HCT116 (cell line): ENCODE measurements at regions not wholly inside any gene's neighbourhood (a gene's known extent, or its start where the extent isn't known, plus 50 kb on each side); places are given as distances from the start of the nearest gene placed in this dataset.

ENCODE experiments used
- ATAC-seq: fragments of 200-7000 bp; cut with Tn5 transposase; 2 replicates; pipeline ENCODE4 v1.9.1; 2020; ENCODE audit warnings: mild to moderate bottlenecking, moderate library complexity
- BruUV-seq: library from RNA; stranded (reverse); fragments of 400-500 nt; replicated peaks from 2 replicates; lab custom pipeline; 2021; lab: Mats Ljungman, UMichigan
- CTCF ChIA-PET: fragments of 300-600 bp; sonication (Branson Sonifier 250); formaldehyde crosslinking; loops from one replicate; lab custom pipeline; 2021; ENCODE audit warnings: antibody characterized with exemption; lab: Charles Lee
- POLR2A ChIA-PET: fragments of 300-600, 350-600 bp; sonication (Branson Sonifier 250); formaldehyde crosslinking; loops from one replicate; lab custom pipeline; 2021; ENCODE audit warnings: antibody characterized with exemption; lab: Charles Lee
- RAD21 ChIA-PET, 2 experiments: fragments of 300-600 bp; sonication (Branson Sonifier 250); formaldehyde crosslinking; loops; one replicate each; lab custom pipeline; 2023; ENCODE audit warnings: low total read pairs in 2 of 2; ENCODE audit not compliant: uncharacterized antibody in 2 of 2, unreplicated experiment in 2 of 2, low non-redundant PET in 1 of 2; lab: Charles Lee
- DNase-seq: peaks from one replicate; pipeline ENCODE4 v3.0.0-alpha.2; 2010; ENCODE audit warnings: low read depth, low spot score
- H2AFZ ChIP-seq: fragments of 200-600 bp; shearing (Covaris generic), sonication (generic); 2 replicates; pipeline ENCODE4 v1.6.1; 2017; ENCODE audit warnings: low read depth, mixed run types, mixed read lengths, antibody characterized with exemption, low read length; ENCODE audit not compliant: poor library complexity, severe bottlenecking
- H3K27ac ChIP-seq: 2 replicates; pipeline ENCODE4 v1.5.1; 2012; ENCODE audit warnings: low read depth, low read length
- H3K27me3 ChIP-seq: fragments of 200-600 bp; sonication (generic); 2 replicates; pipeline ENCODE4 v1.6.1; 2016; ENCODE audit warnings: mixed run types, low read length, mixed read lengths; ENCODE audit not compliant: insufficient read depth
- H3K36me3 ChIP-seq, 2 experiments: fragments of 200-500 bp in 1 of 2; fragments of 200-600 bp in 1 of 2; sonication (Bioruptor generic) in 1 of 2; sonication (generic) in 1 of 2; 2 replicates each; pipeline versions ENCODE4 v1.5.1 to v1.6.1; 2014 to 2016; ENCODE audit warnings: low read length in 2 of 2, inconsistent platforms in 1 of 2, mixed read lengths in 1 of 2, mixed run types in 1 of 2; ENCODE audit not compliant: insufficient read depth in 2 of 2, control insufficient read depth in 1 of 2
- H3K4me1 ChIP-seq, 2 experiments: fragments of 200-600 bp in 1 of 2; sonication (generic) in 1 of 2; 2 replicates each; pipeline versions ENCODE4 v1.5.1 to v1.6.1; 2012 to 2017; ENCODE audit warnings: low read length in 2 of 2, inconsistent platforms in 1 of 2, mild to moderate bottlenecking in 1 of 2, mixed read lengths in 1 of 2, mixed run types in 1 of 2, moderate library complexity in 1 of 2; ENCODE audit not compliant: insufficient read depth in 2 of 2, control insufficient read depth in 1 of 2
- H3K4me2 ChIP-seq: fragments of 200-600 bp; sonication (generic); 2 replicates; pipeline ENCODE4 v1.6.1; 2017; ENCODE audit warnings: mixed run types, low read length, mixed read lengths
- H3K4me3 ChIP-seq, 2 experiments: fragments of 200-600 bp in 1 of 2; sonication (generic) in 1 of 2; replicated peaks in 1 of 2; 2 replicates each; pipeline ENCODE4 v1.5.1; 2011 to 2016; ENCODE audit warnings: low read length in 2 of 2, control low read depth in 1 of 2, low read depth in 1 of 2, mild to moderate bottlenecking in 1 of 2, mixed read lengths in 1 of 2, mixed run types in 1 of 2
- H3K79me2 ChIP-seq: fragments of 200-600 bp; sonication (generic); 2 replicates; pipeline ENCODE4 v1.6.1; 2017; ENCODE audit warnings: mild to moderate bottlenecking, mixed run types, low read length, moderate library complexity, mixed read lengths; ENCODE audit not compliant: insufficient read depth
- H3K9ac ChIP-seq: fragments of 200-600 bp; sonication (generic); 2 replicates; pipeline ENCODE4 v1.6.1; 2016; ENCODE audit warnings: low read length, mixed read lengths
- H3K9me2 ChIP-seq: fragments of 200-600 bp; sonication (generic), shearing (Covaris generic); 2 replicates; pipeline ENCODE4 v1.6.1; 2017; ENCODE audit warnings: mixed run types, mild to moderate bottlenecking, moderate library complexity; ENCODE audit not compliant: insufficient read depth
- H3K9me3 ChIP-seq, 2 experiments: fragments of 200-500 bp in 1 of 2; fragments of 200-600 bp in 1 of 2; sonication (Bioruptor generic) in 1 of 2; sonication (generic) in 1 of 2; 2 replicates each; pipeline ENCODE4 v1.6.1; 2014 to 2017; ENCODE audit warnings: low read length in 2 of 2, mixed read lengths in 2 of 2, inconsistent platforms in 1 of 2, low read depth in 1 of 2, mild to moderate bottlenecking in 1 of 2, mixed run types in 1 of 2, moderate library complexity in 1 of 2; ENCODE audit not compliant: control insufficient read depth in 1 of 2, insufficient read depth in 1 of 2
- H4K20me1 ChIP-seq: fragments of 200-600 bp; sonication (generic), shearing (Covaris generic); 2 replicates; pipeline ENCODE4 v1.6.1; 2017; ENCODE audit warnings: mixed run types, mild to moderate bottlenecking, moderate library complexity; ENCODE audit not compliant: insufficient read depth
- CBX3 ChIP-seq: IDR thresholded peaks from 2 replicates; pipeline ENCODE4 v1.6.1; 2012; ENCODE audit warnings: low read depth
- CEBPB ChIP-seq: IDR thresholded peaks from 2 replicates; pipeline ENCODE4 v1.6.1; 2012; ENCODE audit warnings: low read depth
- CTCF ChIP-seq, 3 experiments: fragments of 200-600 bp in 1 of 3; sonication (generic) in 1 of 3; IDR thresholded peaks in 2 of 3; conservative IDR thresholded peaks in 1 of 3; 2 replicates each; pipeline ENCODE4 v1.5.1; 2012 to 2017; ENCODE audit warnings: low read depth in 2 of 3, low read length in 2 of 3, antibody characterized with exemption in 1 of 3, borderline replicate concordance in 1 of 3, control low read depth in 1 of 3, mild to moderate bottlenecking in 1 of 3, mixed read lengths in 1 of 3, mixed run types in 1 of 3, moderate library complexity in 1 of 3; ENCODE audit not compliant: insufficient read depth in 1 of 3
- EGR1 ChIP-seq: IDR thresholded peaks from 2 replicates; pipeline ENCODE4 v1.6.1; 2012; ENCODE audit warnings: low read depth
- ELF1 ChIP-seq: IDR thresholded peaks from 2 replicates; pipeline ENCODE4 v1.6.1; 2012; ENCODE audit warnings: low read depth, borderline replicate concordance
- EZH2phosphoT487 ChIP-seq: fragments of 200-600 bp; IDR thresholded peaks from 2 replicates; pipeline ENCODE4 v1.6.1; 2018; ENCODE audit warnings: antibody characterized with exemption, borderline replicate concordance
- FOSL1 ChIP-seq: IDR thresholded peaks from 2 replicates; pipeline ENCODE4 v1.6.1; 2012; ENCODE audit warnings: low read depth
- JUND ChIP-seq: IDR thresholded peaks from 2 replicates; pipeline ENCODE4 v1.6.1; 2012
- POLR2A ChIP-seq: IDR thresholded peaks from 2 replicates; pipeline ENCODE4 v1.7.0; 2011; ENCODE audit warnings: borderline replicate concordance; ENCODE audit not compliant: insufficient read depth, insufficient read length; ENCODE audit errors: extremely low read depth
- POLR2AphosphoS5 ChIP-seq: IDR thresholded peaks from 2 replicates; pipeline ENCODE4 v1.6.1; 2011; ENCODE audit warnings: mild to moderate bottlenecking, low read depth, low read length, moderate library complexity
- RAD21 ChIP-seq: IDR thresholded peaks from 2 replicates; pipeline ENCODE4 v1.6.1; 2012; ENCODE audit warnings: low read depth, mild to moderate bottlenecking
- SRF ChIP-seq: IDR thresholded peaks from 2 replicates; pipeline ENCODE4 v1.6.1; 2012; ENCODE audit warnings: low read depth
- TCF7L2 ChIP-seq: IDR thresholded peaks from 2 replicates; pipeline ENCODE4 v1.7.0; 2011; ENCODE audit warnings: borderline replicate concordance, inconsistent platforms; ENCODE audit not compliant: insufficient read depth, insufficient read length; ENCODE audit errors: extremely low read depth
- YY1 ChIP-seq: IDR thresholded peaks from 2 replicates; pipeline ENCODE4 v1.6.1; 2011; ENCODE audit warnings: low read length, low read depth, moderate library complexity, mild to moderate bottlenecking; ENCODE audit not compliant: insufficient replicate concordance; ENCODE audit errors: extremely low read depth
- ZFX ChIP-seq: fragments of 450-650 bp; IDR thresholded peaks from 2 replicates; pipeline ENCODE4 v1.6.1; 2017
- ZNF274 ChIP-seq: fragments of 200-500 bp; sonication (Bioruptor generic); IDR thresholded peaks from 2 replicates; pipeline ENCODE4 v1.6.1; 2014; ENCODE audit warnings: mild to moderate bottlenecking, low read depth, low read length, inconsistent platforms
- intact Hi-C: fragments of 100-400 bp; cut with micrococcal nuclease; formaldehyde crosslinking; loops from 2 replicates; pipeline ENCODE4 v1.10.0; 2022
- TF ChIP-seq, protein P1 (sequence below): IDR thresholded peaks from 2 replicates; pipeline ENCODE4 v1.6.1; 2011; ENCODE audit warnings: mild to moderate bottlenecking, low read length, moderate library complexity; ENCODE audit not compliant: insufficient replicate concordance; ENCODE audit errors: extremely low read depth
- TF ChIP-seq, protein P2 (sequence below): IDR thresholded peaks from 2 replicates; pipeline ENCODE4 v1.6.1; 2012
- TF ChIP-seq, protein P3 (sequence below): IDR thresholded peaks from 2 replicates; pipeline ENCODE4 v1.6.1; 2012

GRCh38 chr5:58224221-58224620 is 235.7 kb downstream of the PLK2 start (continued):
- TF ChIP-seq CTCF (IDR thresholded peaks at IDR 0.05 in 2 of 3, conservative IDR thresholded peaks at IDR 0.05 in 1 of 3; ENCODE audit: borderline replicate concordance in 1 of 3, insufficient read depth in 1 of 3, low read depth in 2 of 3, low read length in 2 of 3) = no peak
- no peak for TF ChIP-seq TCF7L2
- TF ChIP-seq, protein P1, sequence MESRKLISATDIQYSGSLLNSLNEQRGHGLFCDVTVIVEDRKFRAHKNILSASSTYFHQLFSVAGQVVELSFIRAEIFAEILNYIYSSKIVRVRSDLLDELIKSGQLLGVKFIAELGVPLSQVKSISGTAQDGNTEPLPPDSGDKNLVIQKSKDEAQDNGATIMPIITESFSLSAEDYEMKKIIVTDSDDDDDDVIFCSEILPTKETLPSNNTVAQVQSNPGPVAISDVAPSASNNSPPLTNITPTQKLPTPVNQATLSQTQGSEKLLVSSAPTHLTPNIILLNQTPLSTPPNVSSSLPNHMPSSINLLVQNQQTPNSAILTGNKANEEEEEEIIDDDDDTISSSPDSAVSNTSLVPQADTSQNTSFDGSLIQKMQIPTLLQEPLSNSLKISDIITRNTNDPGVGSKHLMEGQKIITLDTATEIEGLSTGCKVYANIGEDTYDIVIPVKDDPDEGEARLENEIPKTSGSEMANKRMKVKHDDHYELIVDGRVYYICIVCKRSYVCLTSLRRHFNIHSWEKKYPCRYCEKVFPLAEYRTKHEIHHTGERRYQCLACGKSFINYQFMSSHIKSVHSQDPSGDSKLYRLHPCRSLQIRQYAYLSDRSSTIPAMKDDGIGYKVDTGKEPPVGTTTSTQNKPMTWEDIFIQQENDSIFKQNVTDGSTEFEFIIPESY = no peak
- TF ChIP-seq, protein P2, sequence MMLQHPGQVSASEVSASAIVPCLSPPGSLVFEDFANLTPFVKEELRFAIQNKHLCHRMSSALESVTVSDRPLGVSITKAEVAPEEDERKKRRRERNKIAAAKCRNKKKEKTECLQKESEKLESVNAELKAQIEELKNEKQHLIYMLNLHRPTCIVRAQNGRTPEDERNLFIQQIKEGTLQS = no peak
- no peak for TF ChIP-seq ZFX
- no peak for TF ChIP-seq POLR2AphosphoS5
- TF ChIP-seq, all 23 proteins: peak for 0

DNA sequence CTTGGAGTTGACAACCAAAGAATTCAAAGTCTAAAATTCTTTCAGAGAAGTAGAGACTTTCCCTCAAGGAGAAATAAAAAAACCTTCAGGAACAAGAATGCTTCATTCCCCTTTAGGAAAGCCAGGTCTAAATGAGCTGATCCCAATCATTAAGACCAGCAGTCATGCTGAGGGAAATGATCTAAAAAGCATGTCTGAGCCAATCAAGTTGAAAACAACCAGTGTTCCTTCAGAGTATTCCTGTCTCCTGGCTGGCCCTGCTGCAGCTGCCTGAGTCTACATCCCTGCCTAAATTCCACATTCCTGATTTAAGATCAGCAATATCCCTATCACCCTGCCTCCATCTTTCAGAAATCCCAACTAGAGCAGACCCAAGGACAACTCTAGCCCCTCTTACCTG is 244.5 kb downstream of the PLK2 start:
- H3K27me3 ChIP-seq = no peaks in the 10 kb centered on the region
- no peaks in the 10 kb centered on the region for H4K20me1 ChIP-seq
- H3K4me2 ChIP-seq = no peak overlapping the region
- H3K27ac ChIP-seq = no peak overlapping the region
- H3K9ac ChIP-seq = no peak overlapping the region
- no peaks in the 10 kb centered on the region for H3K4me1 ChIP-seq
- CTCF ChIA-PET = no interaction called here
- no peak for DNase-seq
- no peaks in the 10 kb centered on the region for H3K36me3 ChIP-seq
- no peak overlapping the region for H3K4me3 ChIP-seq
- H3K79me2 ChIP-seq = no peaks in the 10 kb centered on the region
- BruUV-seq = no TSS peak
- intact Hi-C loops = no loop called here
- no peak overlapping the region for H2AFZ ChIP-seq
- RAD21 ChIA-PET = no interaction called here
- no peak for ATAC-seq
- POLR2A ChIA-PET = no interaction called here
- no peaks in the 10 kb centered on the region for H3K9me2 ChIP-seq
- no peaks in the 10 kb centered on the region for H3K9me3 ChIP-seq
- TF ChIP-seq JUND (no peak), SRF (no peak), POLR2AphosphoS5 (no peak), YY1 (no peak), TCF7L2 (no peak), CEBPB (no peak), ZFX (no peak), ELF1 (no peak), ZNF274 (no peak), RAD21 (no peak), CBX3 (no peak), EZH2phosphoT487 (no peak), FOSL1 (no peak), POLR2A (no peak), EGR1 (no peak)
- TF ChIP-seq, protein P2 = no peak
- TF ChIP-seq, protein P3, sequence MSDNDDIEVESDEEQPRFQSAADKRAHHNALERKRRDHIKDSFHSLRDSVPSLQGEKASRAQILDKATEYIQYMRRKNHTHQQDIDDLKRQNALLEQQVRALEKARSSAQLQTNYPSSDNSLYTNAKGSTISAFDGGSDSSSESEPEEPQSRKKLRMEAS = no peak
- TF ChIP-seq, protein P1 = no peak
